ENCODE measurements at regions not wholly inside any gene's neighbourhood (a gene's known extent, or its start where the extent isn't known, plus 50 kb on each side); places are given as distances from the start of the nearest gene placed in this dataset.

- H3K4me1 ChIP-seq (ENCODE audit: control insufficient read depth, insufficient read depth, low read length): no peaks in the 10 kb centered on the region
- intact Hi-C loops (cut with micrococcal nuclease): no loop called here
- no peak overlapping the region for H2AK9ac ChIP-seq (replicated peaks; ENCODE audit: low read depth, low read length, poor library complexity)
- H2BK20ac ChIP-seq (ENCODE audit: low read depth, low read length): no peak overlapping the region
- no peak overlapping the region for H3K4me3 ChIP-seq (ENCODE audit: insufficient read depth, low read depth, low read length)
- dilution Hi-C loops (cut with HindIII; ENCODE audit: low sequenced_read_pairs, unreplicated experiment): no loop called here
- peak; percentile 47 for DNase-seq
- CTCF ChIA-PET: interaction anchor here (0.6 kb wide), 1 partner anchor 677 kb away, joined by 4 read pairs; no protein-coding TSS in a partner anchor
- H3K9me1 ChIP-seq (ENCODE audit: insufficient read depth, low read length): no peaks in the 10 kb centered on the region
- BruUV-seq (replicated peaks): no TSS peak
- ATAC-seq (ENCODE audit: low read depth): peak; percentile 44; the same call in 1 of the 2 replicates
- no peak overlapping the region for H2BK120ac ChIP-seq (ENCODE audit: low read depth, low read length)
- no peak overlapping the region for H3K14ac ChIP-seq (replicated peaks; ENCODE audit: low read depth, low read length)
- no peak overlapping the region for H4K91ac ChIP-seq (ENCODE audit: insufficient read depth, low read depth, low read length)
- no CpG with 5 or more reads among the region's 7 CpGs for WGBS, 2 experiments (ENCODE audit: extremely low coverage in 2 of 2, insufficient read length in 1 of 2)
- peak overlapping the region; percentile 85; the same call in 1 of the 2 replicates for H2AK5ac ChIP-seq (ENCODE audit: low read depth, low read length)
- in situ Hi-C loops (cut with MboI; ENCODE audit: low sequenced_read_pairs): no loop called here
- H3K27me3 ChIP-seq (ENCODE audit: control insufficient read depth, insufficient read depth, low read length): no peaks in the 10 kb centered on the region
- no peaks in the 10 kb centered on the region for H3K36me3 ChIP-seq (ENCODE audit: control insufficient read depth, insufficient read depth, low read length)
- H2BK15ac ChIP-seq (ENCODE audit: low read depth, low read length): no peak overlapping the region
- H3K9ac ChIP-seq (ENCODE audit: low read depth, low read length): no peak overlapping the region
- POLR2A ChIA-PET (ENCODE audit: unreplicated experiment): no interaction called here
- no peak overlapping the region for H2BK5ac ChIP-seq (ENCODE audit: low read depth, low read length, poor library complexity, severe bottlenecking)
- no peak overlapping the region for H3K27ac ChIP-seq (ENCODE audit: insufficient read depth, low read length)
- no peak overlapping the region for H4K8ac ChIP-seq (ENCODE audit: low read depth in 2 of 2, low read length in 2 of 2)
- H3K4ac ChIP-seq (ENCODE audit: low read depth, low read length): no peak overlapping the region
- no peak overlapping the region for H2AFZ ChIP-seq (replicated peaks; ENCODE audit: low read length, poor library complexity)
- H3K56ac ChIP-seq (ENCODE audit: extremely low read depth, insufficient read depth, low read length): no peak overlapping the region
- H3K18ac ChIP-seq (ENCODE audit: low read depth, low read length): no peak overlapping the region
- no peaks in the 10 kb centered on the region for H4K20me1 ChIP-seq (ENCODE audit: insufficient read depth, low read length)
- H3K23ac ChIP-seq (ENCODE audit: low read depth, low read length): no peak overlapping the region
- H3K4me2 ChIP-seq (ENCODE audit: low read depth, low read length): no peak overlapping the region
- TF ChIP-seq BHLHE40 (IDR thresholded peaks at IDR 0.05; ENCODE audit: low read depth, low read length) (no peak), MAZ (IDR thresholded peaks at IDR 0.05; ENCODE audit: borderline replicate concordance, low read depth, low read length) (no peak), MAFK (IDR thresholded peaks at IDR 0.05; ENCODE audit: low read depth, low read length) (no peak), ELK1 (IDR thresholded peaks at IDR 0.05; ENCODE audit: borderline replicate concordance, low read depth, low read length) (no peak)
- H4K5ac ChIP-seq (ENCODE audit: low read depth, low read length): no peak overlapping the region
- H3K79me1 ChIP-seq (ENCODE audit: low read depth in 1 of 2, low read length in 2 of 2): no peaks in the 10 kb centered on the region
- H3K9me3 ChIP-seq (ENCODE audit: control insufficient read depth, insufficient read depth, low read length): no peaks in the 10 kb centered on the region
These were observed 73.9 kb upstream of the TNFSF4 start for GRCh38 chr1:173280899-173281660.

Measured in IMR-90 (cell line).